ENCODE measurements at regions not wholly inside any gene's neighbourhood (a gene's known extent, or its start where the extent isn't known, plus 50 kb on each side); places are given as distances from the start of the nearest gene placed in this dataset.

DNA sequence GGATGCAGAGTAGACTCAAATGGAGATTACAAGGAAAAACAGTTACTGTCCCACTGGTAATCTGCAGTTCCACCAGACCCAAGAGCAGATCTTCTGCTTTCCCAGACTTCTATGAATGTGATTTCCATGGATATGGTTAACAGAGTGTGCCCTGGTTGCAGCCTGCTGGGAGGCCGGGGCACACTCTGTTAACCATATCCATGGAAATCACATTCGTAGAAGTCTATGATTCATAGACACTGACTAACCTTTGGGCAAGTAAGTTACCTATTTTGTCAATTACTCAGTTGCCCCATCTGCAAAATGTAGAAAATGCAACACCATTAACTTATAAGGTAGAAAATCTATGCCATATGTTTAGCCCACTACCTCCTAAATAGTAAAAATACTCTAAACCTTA is 443.1 kb upstream of the PITX2 start:
- H3K9me3 ChIP-seq = peaks cover 0 to under 1% (median 0%) of the 10 kb centered on the region in 11 donors
- no peaks in the 10 kb centered on the region for H3K36me3 ChIP-seq
- H3K4me3 ChIP-seq = no peak overlapping the region
- DNase-seq = no peak
- intact Hi-C loops (cut with DNase I) = no loop called here
- no peak overlapping the region for H3K27ac ChIP-seq
- no peaks in the 10 kb centered on the region for H3K27me3 ChIP-seq
- no peaks in the 10 kb centered on the region for H3K4me1 ChIP-seq
- TF ChIP-seq, protein P1, sequence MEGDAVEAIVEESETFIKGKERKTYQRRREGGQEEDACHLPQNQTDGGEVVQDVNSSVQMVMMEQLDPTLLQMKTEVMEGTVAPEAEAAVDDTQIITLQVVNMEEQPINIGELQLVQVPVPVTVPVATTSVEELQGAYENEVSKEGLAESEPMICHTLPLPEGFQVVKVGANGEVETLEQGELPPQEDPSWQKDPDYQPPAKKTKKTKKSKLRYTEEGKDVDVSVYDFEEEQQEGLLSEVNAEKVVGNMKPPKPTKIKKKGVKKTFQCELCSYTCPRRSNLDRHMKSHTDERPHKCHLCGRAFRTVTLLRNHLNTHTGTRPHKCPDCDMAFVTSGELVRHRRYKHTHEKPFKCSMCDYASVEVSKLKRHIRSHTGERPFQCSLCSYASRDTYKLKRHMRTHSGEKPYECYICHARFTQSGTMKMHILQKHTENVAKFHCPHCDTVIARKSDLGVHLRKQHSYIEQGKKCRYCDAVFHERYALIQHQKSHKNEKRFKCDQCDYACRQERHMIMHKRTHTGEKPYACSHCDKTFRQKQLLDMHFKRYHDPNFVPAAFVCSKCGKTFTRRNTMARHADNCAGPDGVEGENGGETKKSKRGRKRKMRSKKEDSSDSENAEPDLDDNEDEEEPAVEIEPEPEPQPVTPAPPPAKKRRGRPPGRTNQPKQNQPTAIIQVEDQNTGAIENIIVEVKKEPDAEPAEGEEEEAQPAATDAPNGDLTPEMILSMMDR (IDR thresholded peaks at IDR 0.05) = no peak
- 81 to 83% methylated on average over 2 of the region's 2 CpGs for WGBS, 2 donors
- no peak for ATAC-seq

DNA sequence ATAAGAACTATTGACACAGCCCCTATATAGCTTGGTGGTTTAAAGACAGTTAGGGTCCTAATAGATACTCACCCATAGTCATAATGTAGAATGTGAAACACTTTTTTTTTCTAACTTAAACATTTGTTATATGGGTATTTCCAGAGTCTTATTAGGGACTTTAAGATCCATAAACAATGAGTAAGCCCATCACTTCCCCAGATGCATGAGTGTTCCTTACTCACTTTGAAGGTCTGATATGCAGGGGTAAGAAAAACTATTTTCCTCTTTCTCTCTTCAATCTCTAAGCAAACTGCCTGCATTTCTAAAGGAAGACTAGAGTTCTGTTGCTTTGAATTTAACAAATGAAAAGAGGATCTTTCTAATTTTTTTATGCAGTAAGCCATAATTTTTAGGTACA is 443.6 kb upstream of the PITX2 start:
- ATAC-seq = no peak
- Histone ChIP-seq H3K9me3 (peaks cover 0 to 3% (median 0%) of the 10 kb centered on the region in 11 donors), H3K27me3 (no peaks in the 10 kb centered on the region), H3K27ac (no peak overlapping the region), H3K4me3 (no peak overlapping the region), H3K36me3 (no peaks in the 10 kb centered on the region), H3K4me1 (no peaks in the 10 kb centered on the region)
- TF ChIP-seq, protein P1 (IDR thresholded peaks at IDR 0.05) = no peak
- DNase-seq = no peak
- intact Hi-C loops (cut with DNase I) = no loop called here

DNA sequence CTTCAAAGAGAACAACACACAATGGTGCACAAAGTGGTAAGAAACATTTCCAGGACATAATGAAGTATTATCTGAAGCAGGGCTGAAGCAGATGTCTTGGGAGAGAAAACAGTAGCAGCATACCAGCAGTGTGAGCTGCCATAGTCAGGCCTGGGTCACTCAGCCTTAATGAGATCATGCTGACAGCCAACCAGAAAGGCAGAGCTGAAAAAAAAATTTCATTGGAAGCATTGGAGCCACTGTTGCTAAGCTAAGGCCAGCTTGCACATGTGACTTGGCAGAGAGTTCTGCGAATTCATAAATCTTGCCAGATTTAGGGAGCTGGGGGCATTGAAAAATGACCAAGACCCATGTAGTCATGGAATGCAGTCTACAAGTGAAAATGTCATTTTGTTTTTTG is 444.0 kb upstream of the PITX2 start:
- Histone ChIP-seq H3K4me1 (no peaks in the 10 kb centered on the region), H3K36me3 (no peaks in the 10 kb centered on the region), H3K4me3 (no peak overlapping the region), H3K9me3 (peaks cover 0 to 3% (median 0%) of the 10 kb centered on the region in 11 donors), H3K27ac (no peak overlapping the region), H3K27me3 (no peaks in the 10 kb centered on the region)
- ATAC-seq = no peak
- intact Hi-C loops (cut with DNase I) = no loop called here
- WGBS, 2 donors = 75 to 81% methylated on average over 1 of the region's 1 CpG
- DNase-seq = no peak
- TF ChIP-seq, protein P1 (IDR thresholded peaks at IDR 0.05) = no peak

DNA sequence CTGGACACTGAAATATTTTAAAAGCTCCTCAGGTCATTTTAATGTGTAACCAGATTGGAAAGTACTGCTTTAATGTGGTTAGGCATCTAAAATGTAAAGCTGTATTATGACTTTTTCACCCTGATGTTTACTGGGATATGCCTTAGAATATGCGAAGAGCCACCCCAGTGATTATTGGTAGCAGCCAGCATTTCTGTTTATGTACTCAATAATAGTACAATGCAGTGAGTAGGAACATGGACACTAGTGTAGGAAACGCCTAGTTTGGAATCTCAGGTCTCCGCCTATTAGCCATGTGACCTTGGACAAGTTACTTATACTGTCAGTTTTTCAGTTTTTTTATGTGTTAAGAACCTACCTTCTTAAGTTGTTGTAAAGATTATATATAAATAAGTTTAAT is 446.0 kb upstream of the PITX2 start:
- Histone ChIP-seq H3K27ac (no peak overlapping the region), H3K27me3 (no peaks in the 10 kb centered on the region), H3K4me3 (no peak overlapping the region), H3K36me3 (no peaks in the 10 kb centered on the region), H3K9me3 (peaks cover 0 to 22% (median 3%) of the 10 kb centered on the region in 11 donors), H3K4me1 (no peaks in the 10 kb centered on the region)
- WGBS, 2 donors = 87 to 88% methylated on average over 3 of the region's 3 CpGs
- ATAC-seq = no peak
- no peak for DNase-seq
- intact Hi-C loops (cut with DNase I) = no loop called here
- TF ChIP-seq, protein P1 (IDR thresholded peaks at IDR 0.05) = no peak

DNA sequence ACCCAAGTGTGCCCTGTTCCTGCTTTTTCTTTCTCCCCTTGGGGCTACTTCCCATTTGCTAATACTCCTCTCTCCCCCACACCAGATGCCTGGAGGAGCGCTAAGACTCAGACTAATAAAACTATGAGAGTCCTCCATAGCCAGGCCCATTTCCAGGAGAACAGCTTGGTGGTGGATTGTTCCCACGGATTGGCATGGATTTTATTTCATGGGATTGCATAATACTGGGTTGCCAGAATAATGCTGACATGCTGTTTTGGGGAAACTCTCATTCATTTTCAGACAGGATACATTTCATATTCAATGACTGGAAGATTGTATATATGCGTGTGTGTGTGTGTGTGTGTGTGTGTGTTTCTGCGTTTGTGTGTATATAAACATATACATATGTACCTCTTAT is 447.5 kb upstream of the PITX2 start:
- no peaks in the 10 kb centered on the region for H3K36me3 ChIP-seq
- H3K27me3 ChIP-seq = no peaks in the 10 kb centered on the region
- DNase-seq (no peak), ATAC-seq (no peak)
- H3K4me1 ChIP-seq = no peaks in the 10 kb centered on the region
- TF ChIP-seq, protein P1 (IDR thresholded peaks at IDR 0.05) = no peak
- 71 to 76% methylated on average over 4 of the region's 4 CpGs for WGBS, 2 donors
- intact Hi-C loops (cut with DNase I) = no loop called here
- peaks cover 0 to 26% (median 3%) of the 10 kb centered on the region in 11 donors for H3K9me3 ChIP-seq
- H3K4me3 ChIP-seq = no peak overlapping the region
- no peak overlapping the region for H3K27ac ChIP-seq
